Dermis microvascular lymphatic vessel endothelial cell (primary cell): ENCODE measurements at regions not wholly inside any gene's neighbourhood (a gene's known extent, or its start where the extent isn't known, plus 50 kb on each side); places are given as distances from the start of the nearest gene placed in this dataset.
A peak's percentile ranks its signal among the peaks of the same experiment; 100 is the strongest.
"Not testable (repeated sequence)": the region's sequence is repeated elsewhere in the genome, so short reads cannot be mapped to it uniquely, and the experiment has no call there.

Experiments
- DNase-seq, 2 donors: peaks; one replicate each; pipeline versions ENCODE4 v3.0.0 to v3.0.0-alpha.2; 2010; ENCODE audit warnings: low read depth in 2 of 2

DNA sequence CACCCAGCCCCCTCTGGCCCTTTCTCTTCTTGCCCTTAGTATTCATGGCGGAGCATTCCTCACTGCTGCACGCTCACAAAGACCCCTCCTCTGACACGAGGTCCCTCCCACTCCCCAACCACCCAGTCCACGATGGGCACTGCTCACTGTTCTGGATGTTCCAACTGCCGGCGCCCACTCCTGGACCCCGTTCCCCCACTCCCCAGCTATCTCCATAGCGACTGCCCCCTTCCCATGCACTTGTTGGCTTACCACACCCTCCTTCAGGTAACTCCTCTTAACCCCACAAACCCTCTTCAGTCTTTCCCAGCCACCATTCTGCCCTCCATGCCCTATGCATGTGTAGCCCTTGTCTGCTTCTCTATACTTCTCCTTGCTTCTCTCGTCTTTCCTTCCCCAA is 961.5 kb upstream of the DEFB115 start:
- DNase-seq: not testable (repeated sequence)

DNA sequence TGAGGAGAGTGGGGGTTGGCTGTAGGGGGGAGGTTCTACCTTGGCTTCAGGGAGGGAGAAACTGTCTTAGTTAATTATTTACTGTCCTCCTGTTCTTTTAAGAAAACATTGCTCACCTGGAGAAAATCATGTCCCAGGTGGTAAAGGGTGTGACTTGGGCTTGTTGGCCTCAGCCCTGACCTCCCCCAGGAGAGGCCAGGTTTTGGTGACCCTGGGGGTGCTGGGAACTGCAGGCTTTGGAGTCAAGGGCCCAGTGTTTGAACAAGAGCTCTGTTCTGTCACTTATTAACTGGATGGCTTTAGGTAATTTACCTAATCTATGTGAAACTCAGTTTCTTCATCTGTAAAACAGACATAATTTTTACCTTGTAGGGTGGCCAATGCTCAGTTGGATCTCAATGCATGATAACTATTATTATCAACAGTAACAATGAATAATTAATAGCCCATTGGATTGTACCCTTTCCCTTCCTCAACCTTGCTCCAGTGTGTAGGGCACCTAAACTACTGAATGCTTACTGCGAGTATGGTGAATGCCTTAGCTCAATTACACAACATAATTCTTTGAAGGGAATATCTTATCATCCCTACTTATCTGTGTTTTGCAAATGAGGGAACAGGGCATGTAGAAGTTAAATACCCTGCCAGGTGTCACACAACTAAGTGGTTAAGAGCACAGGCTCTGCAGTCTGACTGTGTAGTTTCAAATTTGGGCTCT is 959.4 kb upstream of the DEFB115 start:
- DNase-seq: not testable (repeated sequence)

DNA sequence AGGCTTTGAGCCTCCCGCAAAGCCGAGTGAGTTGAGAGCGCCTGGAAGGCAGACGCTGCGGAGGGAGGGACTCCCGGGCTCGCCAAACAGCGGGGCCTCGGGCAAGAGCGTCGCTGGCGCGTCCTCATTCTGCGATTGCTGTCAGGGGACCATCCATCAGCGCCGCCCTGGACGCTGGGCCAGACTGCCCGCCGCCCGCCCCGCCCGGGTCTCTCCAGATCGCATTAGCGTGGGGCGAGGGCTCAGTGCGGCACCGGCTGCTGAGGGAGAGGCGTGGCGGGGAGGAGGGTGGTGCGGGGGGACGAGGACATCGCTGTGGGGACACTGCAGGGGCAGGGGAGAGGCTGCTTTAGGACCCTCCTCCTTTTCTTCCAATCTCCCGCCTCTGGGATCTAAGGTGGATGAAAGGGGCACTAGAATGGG is 957.2 kb upstream of the DEFB115 start:
- DNase-seq: not testable (repeated sequence)

DNA sequence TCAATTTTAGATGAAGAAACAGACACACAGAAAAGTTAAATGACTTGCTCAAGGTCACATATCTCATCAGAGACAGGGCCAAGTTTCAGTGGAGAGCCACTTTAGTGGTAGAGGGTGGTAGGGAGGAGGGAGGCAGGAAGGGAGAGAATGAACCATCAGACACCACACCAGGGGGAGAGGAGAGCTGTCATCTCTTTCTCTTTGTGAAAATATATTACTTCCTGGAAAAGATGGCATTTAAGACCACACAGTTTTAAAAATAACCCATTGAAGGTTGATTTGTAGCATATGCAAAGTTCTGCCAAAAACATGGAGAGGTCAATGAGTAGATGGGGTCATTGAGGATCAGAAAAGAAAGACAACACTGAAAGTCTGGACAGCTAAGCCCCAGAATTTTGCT is 954.7 kb upstream of the DEFB115 start:
- DNase-seq: not testable (repeated sequence)

DNA sequence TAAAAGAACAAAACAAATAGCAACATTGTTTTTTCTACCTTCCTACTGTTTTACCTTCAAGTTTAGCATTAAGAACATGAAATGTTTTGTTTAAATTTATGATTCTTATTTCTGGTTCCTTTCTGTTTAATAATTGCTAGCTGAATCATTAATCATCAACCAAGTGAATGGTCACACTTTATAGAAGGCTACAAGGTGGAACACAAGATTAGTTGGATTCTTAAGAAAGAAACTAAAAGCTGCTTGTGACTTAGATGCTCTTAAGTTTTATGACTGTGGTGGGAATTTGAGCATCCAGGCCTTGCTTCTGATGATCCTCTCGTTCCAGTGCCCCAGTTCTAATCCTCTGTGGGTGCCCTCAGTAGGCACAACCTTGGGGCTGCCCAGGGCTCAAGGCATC is 947.5 kb upstream of the DEFB115 start:
- not testable (repeated sequence) for DNase-seq

DNA sequence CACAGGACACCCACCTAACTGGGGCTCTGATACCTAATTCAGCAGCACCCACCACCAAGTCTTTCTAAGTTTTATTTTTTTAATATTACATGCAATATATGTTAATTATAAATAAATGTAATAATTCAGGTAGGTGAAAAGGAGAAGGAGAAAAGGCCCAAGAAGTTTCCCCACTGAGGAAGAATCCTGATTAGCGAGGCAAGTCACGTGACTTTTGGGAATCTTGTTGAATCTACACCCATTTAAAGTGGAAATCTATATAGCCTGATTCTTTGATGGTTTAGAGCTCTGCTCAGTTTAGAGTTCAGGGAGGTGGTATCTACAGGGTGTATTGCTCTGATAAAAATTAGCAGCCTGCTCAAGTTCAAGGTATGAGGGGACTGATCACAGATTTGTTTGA is 947.1 kb upstream of the DEFB115 start:
- DNase-seq: not testable (repeated sequence)

DNA sequence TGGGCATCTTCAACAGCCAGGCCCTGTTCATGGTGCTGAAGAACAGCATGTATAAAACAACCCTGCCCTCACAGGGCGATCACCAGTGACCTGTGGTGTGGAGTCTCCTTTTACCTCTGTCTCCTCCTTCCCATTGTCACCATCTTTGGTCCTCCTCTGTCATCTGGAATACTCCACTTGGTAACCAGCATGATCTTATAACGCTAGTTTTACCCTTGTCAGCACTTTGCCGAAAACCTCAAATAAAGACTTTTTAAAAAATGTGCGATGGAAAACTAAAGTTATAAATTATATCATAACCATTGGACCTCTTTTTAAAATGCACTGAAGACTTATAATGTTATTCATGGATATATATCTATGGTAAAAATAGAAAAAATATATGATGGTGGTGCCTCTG is 945.2 kb upstream of the DEFB115 start:
- not testable (repeated sequence) for DNase-seq

DNA sequence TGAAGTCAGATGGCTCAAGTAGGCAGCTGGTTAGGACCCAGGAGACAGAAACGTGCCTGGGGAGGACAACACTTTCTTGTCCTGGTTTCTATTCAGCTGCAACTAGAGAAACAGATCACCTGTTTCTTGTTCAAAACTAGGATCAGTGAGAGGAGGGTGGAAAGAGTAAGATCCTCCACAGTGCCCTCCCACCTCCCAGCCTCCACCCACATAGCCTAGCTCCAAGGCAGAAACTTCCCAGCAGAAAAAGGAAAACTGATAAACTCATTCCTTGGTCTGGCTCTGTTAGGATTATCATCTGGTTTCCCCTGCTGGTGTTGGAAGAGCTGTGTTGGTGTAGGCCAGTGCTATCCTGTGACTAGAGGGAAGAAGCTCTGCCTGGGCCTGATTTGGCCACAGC is 943.8 kb upstream of the DEFB115 start:
- DNase-seq: not testable (repeated sequence)

DNA sequence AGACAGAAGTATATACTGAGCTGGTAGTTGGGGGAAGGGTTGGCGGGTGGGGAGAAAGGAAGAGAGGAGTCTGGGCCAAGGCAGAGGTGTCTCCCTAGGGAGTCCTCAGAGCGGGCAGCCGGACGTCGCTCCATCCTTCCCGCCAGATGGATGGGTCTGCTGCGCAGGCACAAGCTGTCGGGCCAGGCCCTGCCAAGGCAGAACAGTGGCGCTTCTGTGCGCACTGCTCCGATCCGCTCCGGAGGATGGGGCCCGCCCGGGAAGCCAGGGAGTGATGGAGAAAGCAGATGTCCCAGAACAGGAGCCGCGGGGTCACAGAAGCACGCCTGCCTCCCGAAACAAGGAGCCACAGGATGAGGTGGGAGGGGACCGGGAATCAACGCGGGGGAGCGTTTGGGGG is 941.4 kb upstream of the DEFB115 start:
- DNase-seq: not testable (repeated sequence)

DNA sequence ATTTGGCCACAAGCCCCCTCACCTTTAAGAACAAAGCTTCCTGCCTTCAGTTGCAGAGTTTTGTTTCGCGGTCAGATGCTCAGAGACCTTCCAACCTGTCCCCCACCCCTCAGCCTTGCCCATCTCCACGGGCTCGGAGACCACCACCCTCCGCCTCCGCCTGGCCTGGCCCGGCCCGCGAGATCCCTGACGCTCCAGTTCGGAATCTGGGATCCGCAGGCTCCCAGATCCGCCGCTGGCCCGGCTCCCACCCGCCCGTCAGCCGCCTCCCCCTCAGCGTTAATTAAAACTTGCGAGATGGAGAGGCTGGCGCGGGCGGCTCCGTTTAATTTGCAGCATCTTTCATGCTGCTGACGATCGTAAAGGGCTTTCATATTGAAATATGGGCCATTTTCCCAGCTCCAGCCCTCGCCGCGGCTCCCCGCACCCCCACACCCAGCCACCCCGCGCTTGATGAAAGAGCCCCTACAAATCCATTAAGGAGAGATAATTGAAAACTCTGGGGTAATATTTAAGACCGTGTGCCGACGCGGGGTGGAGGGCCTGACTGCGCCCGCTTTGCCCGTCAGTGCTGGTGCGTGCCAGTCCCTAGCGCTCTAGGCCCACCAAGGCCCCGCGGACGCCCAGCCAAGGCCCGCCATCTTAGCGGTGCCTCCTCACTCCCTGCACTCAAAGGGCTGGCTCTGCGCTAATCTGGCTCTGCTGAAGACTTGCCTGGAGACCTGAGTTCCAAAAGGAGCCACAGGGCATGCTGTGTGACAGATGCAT is 940.7 kb upstream of the DEFB115 start:
- DNase-seq: not testable (repeated sequence)

DNA sequence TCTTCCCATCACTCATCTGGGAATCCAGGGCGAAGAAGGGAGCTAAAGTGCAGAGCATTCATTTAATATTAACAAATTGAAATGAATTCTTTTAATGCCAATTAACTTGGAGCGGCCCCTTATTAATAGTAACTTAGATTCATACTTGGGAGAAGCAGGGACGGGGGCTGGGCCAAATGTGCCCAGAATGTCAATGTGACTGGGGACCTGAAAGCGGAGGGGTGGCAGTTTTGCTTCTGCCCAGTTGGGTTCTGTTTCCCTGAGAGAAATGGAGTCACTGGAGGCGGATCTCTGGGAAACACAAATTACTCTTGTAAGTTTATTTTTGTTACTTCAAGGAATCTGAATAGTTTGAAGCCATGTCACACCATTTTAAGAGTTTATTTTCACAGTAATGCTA is 923.7 kb upstream of the DEFB115 start:
- not testable (repeated sequence) for DNase-seq

DNA sequence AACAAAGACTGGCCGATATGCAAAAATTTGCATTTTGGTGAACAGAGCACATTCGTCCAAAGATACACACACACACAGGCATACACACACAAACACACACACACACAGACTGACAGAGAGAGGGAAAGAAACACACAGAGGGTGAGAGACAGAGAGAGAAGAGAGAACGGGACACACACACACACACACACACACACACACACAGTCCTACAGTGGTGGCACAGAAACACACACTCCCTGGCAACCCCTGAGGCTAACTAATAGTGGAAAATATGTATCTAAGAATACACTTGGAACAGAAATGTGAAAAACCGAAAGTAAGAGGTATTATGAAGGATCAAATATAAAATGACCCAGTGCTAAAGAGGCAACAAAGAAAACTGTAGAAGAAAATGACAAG is 919.9 kb upstream of the DEFB115 start:
- not testable (repeated sequence) for DNase-seq

DNA sequence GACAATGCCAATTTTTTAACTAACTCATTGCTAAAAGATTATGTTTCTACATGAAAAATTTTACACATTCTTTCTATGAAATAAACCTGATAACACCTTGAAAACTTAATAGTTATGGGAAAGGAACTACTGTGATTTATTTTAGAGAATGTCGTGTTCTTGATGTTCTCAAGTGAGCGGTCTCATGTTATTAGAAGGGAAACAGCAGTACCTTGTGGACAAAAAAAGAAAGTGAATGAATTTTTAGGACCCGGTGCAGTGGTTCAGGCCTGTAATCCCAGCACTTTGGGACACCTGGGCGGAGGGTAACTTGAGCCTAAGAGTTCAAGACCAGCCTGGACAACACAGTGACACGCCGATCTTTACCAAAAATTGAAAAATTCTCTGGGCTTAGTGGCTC is 908.5 kb upstream of the DEFB115 start:
- DNase-seq: not testable (repeated sequence)

DNA sequence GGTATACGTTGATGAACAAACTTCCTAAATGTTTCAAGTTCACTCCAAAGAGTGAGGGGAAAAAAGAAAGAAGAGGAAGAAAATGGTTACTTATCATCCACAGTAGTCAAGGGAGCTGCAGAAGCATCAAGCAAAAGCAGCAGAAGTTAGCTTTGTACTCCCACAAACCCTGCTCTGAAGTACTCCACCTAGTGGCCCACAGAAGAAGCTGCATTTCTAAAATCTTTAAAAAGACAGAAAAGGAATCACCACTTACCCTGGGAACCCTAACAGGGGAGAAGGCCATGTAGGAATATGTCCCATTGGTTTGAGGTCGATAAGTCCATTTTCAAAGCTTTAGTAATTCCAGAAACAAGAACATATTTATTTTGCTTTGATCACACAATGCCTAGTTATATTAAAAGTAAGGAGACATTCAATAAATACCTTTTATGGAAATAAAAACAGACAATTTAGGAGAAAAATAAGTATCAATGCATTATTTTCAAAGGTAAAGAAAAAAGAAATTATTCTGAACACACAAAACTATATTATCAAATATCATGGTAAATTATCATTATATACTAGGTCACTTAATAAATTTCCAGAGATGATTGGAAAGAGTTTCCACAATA is 900.5 kb upstream of the DEFB115 start:
- not testable (repeated sequence) for DNase-seq

DNA sequence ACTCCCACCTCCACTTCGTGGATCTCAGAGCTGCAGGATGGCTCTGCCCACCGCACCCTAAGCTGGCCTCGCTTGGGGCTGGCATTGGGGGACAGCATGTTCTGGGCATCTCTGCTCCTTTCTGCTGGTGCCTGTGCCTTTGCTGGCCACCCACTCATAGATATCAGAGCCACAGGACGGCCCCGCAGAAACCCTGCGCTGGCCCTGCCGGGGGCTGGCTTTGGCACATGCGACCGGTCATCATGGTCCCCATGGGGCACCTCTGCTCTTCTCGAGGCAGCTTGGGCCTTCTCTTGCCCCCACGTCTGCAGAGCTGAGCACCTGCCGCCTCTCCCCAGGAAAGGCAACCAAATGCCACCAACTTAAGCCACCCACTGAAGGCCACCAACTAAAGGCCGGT is 895.7 kb upstream of the DEFB115 start:
- not testable (repeated sequence) for DNase-seq

DNA sequence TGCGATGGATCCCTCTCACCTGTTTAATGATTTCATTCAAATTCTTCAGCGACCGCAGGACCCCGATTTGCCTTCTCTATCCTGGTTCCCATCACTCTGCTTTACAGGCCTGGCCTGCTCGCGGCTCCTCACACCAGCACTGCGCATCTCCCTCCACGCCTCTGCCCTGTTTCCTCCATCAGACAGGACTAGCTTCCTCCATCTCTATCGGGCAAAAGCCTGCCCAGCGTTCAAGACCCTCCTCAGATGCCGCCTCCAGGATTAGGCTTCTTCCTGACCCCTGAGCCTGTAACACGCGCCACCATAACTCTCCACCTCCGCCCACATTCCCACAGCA is 881.1 kb upstream of the DEFB115 start:
- not testable (repeated sequence) for DNase-seq

DNA sequence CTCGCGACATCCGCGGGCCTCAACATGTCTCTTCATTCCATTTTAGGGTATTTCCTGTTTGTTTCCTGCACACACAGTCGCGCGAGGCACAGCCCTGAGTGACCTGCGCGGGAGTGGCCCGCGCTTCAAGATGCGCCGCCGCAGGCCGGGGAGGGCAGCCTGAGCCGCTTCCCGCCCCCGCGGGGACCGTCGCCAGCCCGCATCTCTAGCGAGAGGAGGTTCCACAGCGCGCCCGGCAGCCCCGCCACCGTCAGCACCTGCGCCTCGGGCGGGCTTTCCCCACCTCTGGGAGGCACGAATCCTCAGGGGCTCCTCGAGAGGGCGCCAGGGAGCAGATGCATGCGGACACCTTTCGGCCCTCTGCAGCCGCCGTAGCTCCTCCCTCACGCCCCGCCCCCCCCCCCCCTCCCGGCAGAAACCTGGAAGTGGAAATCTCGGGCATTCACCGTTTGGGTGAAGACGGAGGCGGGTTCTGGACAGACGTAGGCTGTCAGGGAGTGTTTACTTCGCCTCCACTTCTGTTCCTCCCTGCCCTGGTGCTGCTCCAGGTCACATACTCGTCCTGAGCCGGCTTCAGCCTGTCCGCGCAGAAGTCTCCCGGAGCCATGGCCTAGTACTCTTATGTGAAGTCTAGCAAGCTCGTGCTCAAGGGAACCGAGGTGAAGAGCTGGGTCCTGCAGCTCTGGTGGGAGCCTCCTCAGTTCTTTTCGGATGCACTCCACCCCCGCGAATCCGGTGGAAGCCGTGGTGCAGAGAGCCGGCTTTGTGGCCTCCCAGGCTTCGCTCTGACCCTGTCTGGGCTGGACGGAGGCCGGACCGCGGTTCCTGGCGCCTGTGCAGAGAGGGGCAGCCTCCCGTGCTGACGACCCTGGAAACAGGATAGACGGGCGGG is 880.5 kb upstream of the DEFB115 start:
- peak; percentile 48 to 83 for DNase-seq

DNA sequence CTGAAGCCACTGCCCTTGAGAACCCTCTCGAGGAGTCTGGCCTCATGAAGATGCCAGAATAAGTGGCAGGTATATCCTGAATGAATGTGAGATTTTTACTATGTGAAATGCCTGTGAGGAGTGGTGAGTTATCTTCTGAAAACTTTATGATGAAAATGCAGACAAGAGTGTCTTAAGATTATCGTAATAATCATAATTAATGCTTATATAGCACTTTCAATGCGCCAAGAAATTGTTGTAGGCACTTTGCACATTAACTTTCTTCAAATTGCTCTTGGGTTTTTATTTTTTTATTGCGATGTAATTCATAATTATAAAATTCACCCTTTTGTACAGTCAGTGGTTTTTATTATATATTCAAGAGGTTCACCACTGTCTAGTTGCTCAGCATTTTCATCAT is 879.1 kb upstream of the DEFB115 start:
- not testable (repeated sequence) for DNase-seq

DNA sequence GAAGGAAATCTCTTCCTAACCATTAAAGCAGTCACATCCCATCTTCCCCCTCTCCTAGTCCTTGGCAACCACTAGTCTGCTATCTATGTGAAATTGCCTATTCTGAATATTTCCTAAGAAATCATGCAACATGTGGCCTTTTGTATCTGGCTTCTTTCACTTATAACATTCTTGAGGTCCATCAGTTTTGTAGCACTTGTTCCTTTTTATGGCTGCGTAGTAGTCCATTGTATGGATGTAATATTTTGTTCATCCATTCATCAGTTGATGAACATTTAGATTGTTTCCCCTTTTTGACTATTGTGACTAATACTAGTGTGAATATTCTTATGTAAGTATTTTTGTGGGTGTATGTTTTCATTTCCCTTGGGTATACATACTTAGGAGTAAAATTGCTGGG is 878.7 kb upstream of the DEFB115 start:
- DNase-seq: not testable (repeated sequence)

DNA sequence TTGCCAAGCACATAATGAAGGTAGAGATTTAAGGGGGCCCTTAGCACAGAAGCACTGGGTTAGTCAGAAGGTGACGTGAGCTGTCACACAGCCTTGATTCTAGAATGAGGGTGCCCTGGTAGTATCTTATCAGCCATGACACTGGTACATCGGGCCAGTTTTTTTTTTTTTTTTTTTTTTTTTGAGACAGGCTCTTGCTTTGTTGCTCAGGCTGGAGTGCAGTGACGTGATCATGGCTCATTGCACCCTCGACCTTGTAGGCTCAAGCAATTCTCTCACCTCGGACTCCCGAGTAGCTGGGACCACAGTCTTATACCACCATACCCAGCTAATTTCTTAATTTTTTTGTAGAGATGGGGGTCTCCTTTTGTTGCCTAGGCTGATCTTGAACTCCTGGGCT is 872.6 kb upstream of the DEFB115 start:
- not testable (repeated sequence) for DNase-seq

DNA sequence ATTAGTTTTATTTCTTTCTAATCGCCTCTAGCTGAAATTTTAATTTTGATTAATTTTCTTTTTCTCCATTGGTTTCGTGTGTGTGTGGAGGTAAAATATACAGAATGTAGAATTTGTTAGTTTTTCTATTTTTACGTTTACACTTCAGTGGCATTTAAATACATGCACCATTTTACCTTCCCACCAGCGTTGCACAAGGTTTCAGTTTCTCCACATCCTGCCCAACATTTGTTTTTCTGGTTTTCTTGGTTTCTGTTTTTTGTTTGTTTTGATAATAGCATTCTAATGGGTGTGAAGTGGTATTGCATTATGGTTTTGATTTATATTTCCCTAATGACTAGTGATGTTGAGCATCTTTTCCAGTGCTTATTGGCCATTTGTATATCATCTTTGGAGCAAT is 871.4 kb upstream of the DEFB115 start:
- DNase-seq: not testable (repeated sequence)

DNA sequence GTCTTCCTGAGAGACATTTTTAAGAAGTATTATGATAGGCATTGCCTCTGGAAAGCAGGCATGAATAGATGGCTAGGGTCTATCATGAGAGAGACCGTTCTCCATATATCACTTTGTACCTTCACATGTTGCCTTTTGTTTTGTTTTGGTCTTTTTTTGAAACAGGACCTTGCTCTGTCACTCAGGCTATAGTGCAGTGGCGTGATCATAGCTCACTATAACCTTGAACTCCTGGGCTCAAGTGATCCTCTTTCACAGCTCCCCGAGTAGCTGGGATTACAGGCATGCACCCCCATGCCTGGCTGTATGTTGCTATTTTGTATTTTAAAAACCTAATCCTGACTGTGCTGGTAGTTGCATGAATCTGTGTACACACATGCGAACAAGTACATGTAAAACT is 869.6 kb upstream of the DEFB115 start:
- DNase-seq: not testable (repeated sequence)
